ENCODE measurements at regions not wholly inside any gene's neighbourhood (a gene's known extent, or its start where the extent isn't known, plus 50 kb on each side); places are given as distances from the start of the nearest gene placed in this dataset.

- H3K4me3 ChIP-seq (ENCODE audit: low read length) = no peak overlapping the region
- no peaks in the 10 kb centered on the region for H3K27me3 ChIP-seq (ENCODE audit: low read length)
- H3K4me1 ChIP-seq (ENCODE audit: low read length) = no peaks in the 10 kb centered on the region
- DNase-seq = no peak
- no peaks in the 10 kb centered on the region for H3K79me2 ChIP-seq (ENCODE audit: low read length)
- H3K9me2 ChIP-seq (replicated peaks; ENCODE audit: insufficient read depth, low read length) = no peaks in the 10 kb centered on the region
- H3K4me2 ChIP-seq (ENCODE audit: low read depth, low read length, poor library complexity, severe bottlenecking) = no peak overlapping the region
- no peaks in the 10 kb centered on the region for H3K36me3 ChIP-seq (ENCODE audit: insufficient read depth, low read length)
- H4K20me1 ChIP-seq (ENCODE audit: insufficient read depth, low read depth, low read length) = no peaks in the 10 kb centered on the region
- no peak overlapping the region for H2AFZ ChIP-seq (ENCODE audit: low read length)
- H3K9me3 ChIP-seq (ENCODE audit: low read length) = no peaks in the 10 kb centered on the region
- no peak overlapping the region for H3K9ac ChIP-seq (ENCODE audit: low read length)
- H3K27ac ChIP-seq (ENCODE audit: low read length) = no peak overlapping the region
These were observed 75.3 kb upstream of the GRB10 start for GRCh38 chr7:50857804-50858489.

GRCh38 chr7:50856806-50857205 is 74.1 kb upstream of the GRB10 start:
- Histone ChIP-seq H3K9ac (ENCODE audit: low read length) (no peak overlapping the region), H3K27me3 (ENCODE audit: low read length) (no peaks in the 10 kb centered on the region), H2AFZ (ENCODE audit: low read length) (no peak overlapping the region), H3K9me2 (replicated peaks; ENCODE audit: insufficient read depth, low read length) (no peaks in the 10 kb centered on the region), H4K20me1 (ENCODE audit: insufficient read depth, low read depth, low read length) (no peaks in the 10 kb centered on the region), H3K4me1 (ENCODE audit: low read length) (no peaks in the 10 kb centered on the region), H3K4me2 (ENCODE audit: low read depth, low read length, poor library complexity, severe bottlenecking) (no peak overlapping the region), H3K36me3 (ENCODE audit: insufficient read depth, low read length) (no peaks in the 10 kb centered on the region), H3K79me2 (ENCODE audit: low read length) (no peaks in the 10 kb centered on the region), H3K27ac (ENCODE audit: low read length) (no peak overlapping the region), H3K9me3 (ENCODE audit: low read length) (no peaks in the 10 kb centered on the region), H3K4me3 (ENCODE audit: low read length) (no peak overlapping the region)
- DNase-seq = no peak

GRCh38 chr7:50856231-50856630 is 73.5 kb upstream of the GRB10 start:
- no peaks in the 10 kb centered on the region for H3K79me2 ChIP-seq (ENCODE audit: low read length)
- no peak for DNase-seq
- no peaks in the 10 kb centered on the region for H3K9me2 ChIP-seq (replicated peaks; ENCODE audit: insufficient read depth, low read length)
- no peak overlapping the region for H3K4me2 ChIP-seq (ENCODE audit: low read depth, low read length, poor library complexity, severe bottlenecking)
- H3K4me1 ChIP-seq (ENCODE audit: low read length) = no peaks in the 10 kb centered on the region
- no peak overlapping the region for H3K27ac ChIP-seq (ENCODE audit: low read length)
- H4K20me1 ChIP-seq (ENCODE audit: insufficient read depth, low read depth, low read length) = no peaks in the 10 kb centered on the region
- H3K27me3 ChIP-seq (ENCODE audit: low read length) = no peaks in the 10 kb centered on the region
- no peak overlapping the region for H2AFZ ChIP-seq (ENCODE audit: low read length)
- no peaks in the 10 kb centered on the region for H3K9me3 ChIP-seq (ENCODE audit: low read length)
- H3K9ac ChIP-seq (ENCODE audit: low read length) = no peak overlapping the region
- H3K36me3 ChIP-seq (ENCODE audit: insufficient read depth, low read length) = no peaks in the 10 kb centered on the region
- H3K4me3 ChIP-seq (ENCODE audit: low read length) = no peak overlapping the region

GRCh38 chr7:50855526-50855925 is 72.8 kb upstream of the GRB10 start:
- H2AFZ ChIP-seq (ENCODE audit: low read length) = no peak overlapping the region
- no peaks in the 10 kb centered on the region for H3K9me2 ChIP-seq (replicated peaks; ENCODE audit: insufficient read depth, low read length)
- H3K4me1 ChIP-seq (ENCODE audit: low read length) = no peaks in the 10 kb centered on the region
- H3K9me3 ChIP-seq (ENCODE audit: low read length) = no peaks in the 10 kb centered on the region
- H3K27ac ChIP-seq (ENCODE audit: low read length) = no peak overlapping the region
- DNase-seq = no peak
- H4K20me1 ChIP-seq (ENCODE audit: insufficient read depth, low read depth, low read length) = no peaks in the 10 kb centered on the region
- no peaks in the 10 kb centered on the region for H3K36me3 ChIP-seq (ENCODE audit: insufficient read depth, low read length)
- H3K27me3 ChIP-seq (ENCODE audit: low read length) = no peaks in the 10 kb centered on the region
- H3K4me3 ChIP-seq (ENCODE audit: low read length) = no peak overlapping the region
- no peaks in the 10 kb centered on the region for H3K79me2 ChIP-seq (ENCODE audit: low read length)
- no peak overlapping the region for H3K4me2 ChIP-seq (ENCODE audit: low read depth, low read length, poor library complexity, severe bottlenecking)
- H3K9ac ChIP-seq (ENCODE audit: low read length) = no peak overlapping the region

- Histone ChIP-seq H3K27ac (ENCODE audit: low read length) (no peak overlapping the region), H3K79me2 (ENCODE audit: low read length) (no peaks in the 10 kb centered on the region), H3K9me2 (replicated peaks; ENCODE audit: insufficient read depth, low read length) (no peaks in the 10 kb centered on the region), H3K4me2 (ENCODE audit: low read depth, low read length, poor library complexity, severe bottlenecking) (no peak overlapping the region), H3K36me3 (ENCODE audit: insufficient read depth, low read length) (no peaks in the 10 kb centered on the region), H3K9ac (ENCODE audit: low read length) (no peak overlapping the region), H4K20me1 (ENCODE audit: insufficient read depth, low read depth, low read length) (no peaks in the 10 kb centered on the region), H3K4me3 (ENCODE audit: low read length) (no peak overlapping the region), H3K9me3 (ENCODE audit: low read length) (no peaks in the 10 kb centered on the region), H3K27me3 (ENCODE audit: low read length) (no peaks in the 10 kb centered on the region), H2AFZ (ENCODE audit: low read length) (no peak overlapping the region), H3K4me1 (ENCODE audit: low read length) (no peaks in the 10 kb centered on the region)
- no peak for DNase-seq
These were observed 72.1 kb upstream of the GRB10 start for GRCh38 chr7:50854831-50855230.

GRCh38 chr7:50854247-50854646 is 71.6 kb upstream of the GRB10 start:
- Histone ChIP-seq H3K27ac (ENCODE audit: low read length) (no peak overlapping the region), H4K20me1 (ENCODE audit: insufficient read depth, low read depth, low read length) (no peaks in the 10 kb centered on the region), H3K9me3 (ENCODE audit: low read length) (no peaks in the 10 kb centered on the region), H3K4me1 (ENCODE audit: low read length) (no peaks in the 10 kb centered on the region), H3K27me3 (ENCODE audit: low read length) (no peaks in the 10 kb centered on the region), H3K36me3 (ENCODE audit: insufficient read depth, low read length) (no peaks in the 10 kb centered on the region), H3K79me2 (ENCODE audit: low read length) (no peaks in the 10 kb centered on the region), H3K4me3 (ENCODE audit: low read length) (no peak overlapping the region), H3K9me2 (replicated peaks; ENCODE audit: insufficient read depth, low read length) (no peaks in the 10 kb centered on the region), H2AFZ (ENCODE audit: low read length) (no peak overlapping the region), H3K4me2 (ENCODE audit: low read depth, low read length, poor library complexity, severe bottlenecking) (no peak overlapping the region), H3K9ac (ENCODE audit: low read length) (no peak overlapping the region)
- DNase-seq = no peak

GRCh38 chr7:50853311-50853710 is 70.6 kb upstream of the GRB10 start:
- Histone ChIP-seq H3K9me2 (replicated peaks; ENCODE audit: insufficient read depth, low read length) (no peaks in the 10 kb centered on the region), H3K9ac (ENCODE audit: low read length) (no peak overlapping the region)

GRCh38 chr7:50852901-50853300 is 70.2 kb upstream of the GRB10 start:
- no peaks in the 10 kb centered on the region for H3K4me1 ChIP-seq (ENCODE audit: low read length)
- no peak overlapping the region for H3K9ac ChIP-seq (ENCODE audit: low read length)
- no peak overlapping the region for H3K27ac ChIP-seq (ENCODE audit: low read length)
- no peak for DNase-seq
- H3K9me2 ChIP-seq (replicated peaks; ENCODE audit: insufficient read depth, low read length) = no peaks in the 10 kb centered on the region
- no peaks in the 10 kb centered on the region for H4K20me1 ChIP-seq (ENCODE audit: insufficient read depth, low read depth, low read length)
- no peak overlapping the region for H3K4me2 ChIP-seq (ENCODE audit: low read depth, low read length, poor library complexity, severe bottlenecking)
- no peak overlapping the region for H3K4me3 ChIP-seq (ENCODE audit: low read length)
- no peaks in the 10 kb centered on the region for H3K9me3 ChIP-seq (ENCODE audit: low read length)
- no peak overlapping the region for H2AFZ ChIP-seq (ENCODE audit: low read length)
- no peaks in the 10 kb centered on the region for H3K36me3 ChIP-seq (ENCODE audit: insufficient read depth, low read length)
- H3K27me3 ChIP-seq (ENCODE audit: low read length) = no peaks in the 10 kb centered on the region
- no peaks in the 10 kb centered on the region for H3K79me2 ChIP-seq (ENCODE audit: low read length)

More at GRCh38 chr7:50853311-50853710, 70.6 kb upstream of the GRB10 start:
- Histone ChIP-seq H3K4me1 (ENCODE audit: low read length) (no peaks in the 10 kb centered on the region), H4K20me1 (ENCODE audit: insufficient read depth, low read depth, low read length) (no peaks in the 10 kb centered on the region), H3K27me3 (ENCODE audit: low read length) (no peaks in the 10 kb centered on the region), H3K27ac (ENCODE audit: low read length) (no peak overlapping the region), H3K4me3 (ENCODE audit: low read length) (no peak overlapping the region), H3K9me3 (ENCODE audit: low read length) (no peaks in the 10 kb centered on the region), H3K79me2 (ENCODE audit: low read length) (no peaks in the 10 kb centered on the region), H2AFZ (ENCODE audit: low read length) (no peak overlapping the region), H3K4me2 (ENCODE audit: low read depth, low read length, poor library complexity, severe bottlenecking) (no peak overlapping the region), H3K36me3 (ENCODE audit: insufficient read depth, low read length) (no peaks in the 10 kb centered on the region)
- no peak for DNase-seq

Measured in Karpas-422 (cell line).